Esophagus muscularis mucosa (tissue), 2 donors: ENCODE measurements at regions not wholly inside any gene's neighbourhood (a gene's known extent, or its start where the extent isn't known, plus 50 kb on each side); places are given as distances from the start of the nearest gene placed in this dataset.

ENCODE experiments used
- EP300 ChIP-seq: sonication (generic); formaldehyde crosslinking; IDR thresholded peaks from one replicate; pipeline ENCODE4 v1.6.1; 2017; ENCODE audit warnings: antibody characterized with exemption
- POLR2A ChIP-seq: fragments of 450-650 bp; IDR thresholded peaks from one replicate; pipeline ENCODE4 v1.6.1; 2017; ENCODE audit warnings: antibody characterized with exemption, moderate library complexity, mild to moderate bottlenecking, low read depth

DNA sequence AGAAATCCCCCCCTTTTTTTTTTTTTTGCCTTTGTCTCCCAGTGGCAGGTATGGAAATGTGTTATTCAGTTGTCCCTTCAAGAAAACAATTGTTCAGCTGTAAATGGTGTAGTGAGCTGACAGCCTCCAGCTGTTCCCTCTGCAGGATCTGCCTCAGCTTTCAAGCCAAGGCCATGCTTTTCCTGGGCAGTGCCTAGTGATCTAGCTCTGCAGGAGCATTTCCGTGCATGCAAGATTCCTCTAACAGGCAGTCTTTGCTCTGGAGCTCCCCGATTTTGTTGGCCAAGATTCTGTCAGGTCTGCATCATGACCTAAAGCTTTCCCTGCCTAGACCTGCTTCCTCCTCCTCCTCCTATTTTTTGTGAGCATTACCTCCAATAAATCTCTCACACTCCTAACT, 300.7 kb upstream of the UBE2E3 start:
- TF ChIP-seq EP300 (no peak), POLR2A (no peak)
